ENCODE measurements at regions not wholly inside any gene's neighbourhood (a gene's known extent, or its start where the extent isn't known, plus 50 kb on each side); places are given as distances from the start of the nearest gene placed in this dataset.

GRCh38 chr1:29450591-29450990 is 214.3 kb downstream of the PTPRU start:
- Histone ChIP-seq H3K36me3 (ENCODE audit: insufficient read depth, insufficient read length, low read length) (no peaks in the 10 kb centered on the region), H3K4me3 (ENCODE audit: insufficient read length, low read depth) (no peak overlapping the region), H3K4me1 (ENCODE audit: insufficient read depth, insufficient read length) (peaks cover 20% of the 10 kb centered on the region), H3K9me3 (ENCODE audit: insufficient read depth, low read length) (no peaks in the 10 kb centered on the region), H3K9ac (ENCODE audit: insufficient read length, low read depth) (no peak overlapping the region), H3K27me3 (ENCODE audit: insufficient read depth, insufficient read length) (no peaks in the 10 kb centered on the region)
- no peak for DNase-seq (ENCODE audit: low read depth, low spot score)
- TF ChIP-seq SUZ12 (IDR thresholded peaks at IDR 0.05; ENCODE audit: extremely low read depth, insufficient read depth, insufficient read length) (no peak), ZNF274 (IDR thresholded peaks at IDR 0.05; ENCODE audit: low read depth, low read length) (no peak), YY1 (IDR thresholded peaks at IDR 0.05; ENCODE audit: insufficient read depth, insufficient read length) (no peak)

GRCh38 chr1:29448456-29449235 is 212.3 kb downstream of the PTPRU start:
- H3K27me3 ChIP-seq (ENCODE audit: insufficient read depth, insufficient read length) = no peaks in the 10 kb centered on the region
- no peaks in the 10 kb centered on the region for H3K36me3 ChIP-seq (ENCODE audit: insufficient read depth, insufficient read length, low read length)
- no peak overlapping the region for H3K9ac ChIP-seq (ENCODE audit: insufficient read length, low read depth)
- H3K4me1 ChIP-seq (ENCODE audit: insufficient read depth, insufficient read length) = peaks cover 30% of the 10 kb centered on the region
- DNase-seq (ENCODE audit: low read depth, low spot score) = no peak
- no peak for TF ChIP-seq SUZ12 (IDR thresholded peaks at IDR 0.05; ENCODE audit: extremely low read depth, insufficient read depth, insufficient read length)
- TF ChIP-seq ZNF274 (IDR thresholded peaks at IDR 0.05; ENCODE audit: low read depth, low read length) = no peak
- no peak for TF ChIP-seq YY1 (IDR thresholded peaks at IDR 0.05; ENCODE audit: insufficient read depth, insufficient read length)
- no peak overlapping the region for H3K4me3 ChIP-seq (ENCODE audit: insufficient read length, low read depth)
- H3K9me3 ChIP-seq (ENCODE audit: insufficient read depth, low read length) = no peaks in the 10 kb centered on the region

- no peaks in the 10 kb centered on the region for H3K9me3 ChIP-seq (ENCODE audit: insufficient read depth, low read length)
- no peak overlapping the region for H3K4me3 ChIP-seq (ENCODE audit: insufficient read length, low read depth)
- no peak overlapping the region for H3K9ac ChIP-seq (ENCODE audit: insufficient read length, low read depth)
- H3K4me1 ChIP-seq (ENCODE audit: insufficient read depth, insufficient read length) = peaks cover 24% of the 10 kb centered on the region
- DNase-seq (ENCODE audit: low read depth, low spot score) = no peak
- no peaks in the 10 kb centered on the region for H3K36me3 ChIP-seq (ENCODE audit: insufficient read depth, insufficient read length, low read length)
- no peak for TF ChIP-seq SUZ12 (IDR thresholded peaks at IDR 0.05; ENCODE audit: extremely low read depth, insufficient read depth, insufficient read length)
- no peak for TF ChIP-seq YY1 (IDR thresholded peaks at IDR 0.05; ENCODE audit: insufficient read depth, insufficient read length)
- no peak for TF ChIP-seq ZNF274 (IDR thresholded peaks at IDR 0.05; ENCODE audit: low read depth, low read length)
- H3K27me3 ChIP-seq (ENCODE audit: insufficient read depth, insufficient read length) = no peaks in the 10 kb centered on the region
Measured at GRCh38 chr1:29447368-29447767, 211.0 kb downstream of the PTPRU start.

- Histone ChIP-seq H3K9me3 (ENCODE audit: insufficient read depth, low read length) (no peaks in the 10 kb centered on the region), H3K4me1 (ENCODE audit: insufficient read depth, insufficient read length) (peaks cover 24% of the 10 kb centered on the region), H3K36me3 (ENCODE audit: insufficient read depth, insufficient read length, low read length) (no peaks in the 10 kb centered on the region), H3K4me3 (ENCODE audit: insufficient read length, low read depth) (no peak overlapping the region), H3K9ac (ENCODE audit: insufficient read length, low read depth) (no peak overlapping the region), H3K27me3 (ENCODE audit: insufficient read depth, insufficient read length) (no peaks in the 10 kb centered on the region)
- TF ChIP-seq YY1 (IDR thresholded peaks at IDR 0.05; ENCODE audit: insufficient read depth, insufficient read length) (no peak), SUZ12 (IDR thresholded peaks at IDR 0.05; ENCODE audit: extremely low read depth, insufficient read depth, insufficient read length) (no peak)
- DNase-seq (ENCODE audit: low read depth, low spot score) = no peak
Measured at GRCh38 chr1:29444782-29445729, 208.7 kb downstream of the PTPRU start.

DNA sequence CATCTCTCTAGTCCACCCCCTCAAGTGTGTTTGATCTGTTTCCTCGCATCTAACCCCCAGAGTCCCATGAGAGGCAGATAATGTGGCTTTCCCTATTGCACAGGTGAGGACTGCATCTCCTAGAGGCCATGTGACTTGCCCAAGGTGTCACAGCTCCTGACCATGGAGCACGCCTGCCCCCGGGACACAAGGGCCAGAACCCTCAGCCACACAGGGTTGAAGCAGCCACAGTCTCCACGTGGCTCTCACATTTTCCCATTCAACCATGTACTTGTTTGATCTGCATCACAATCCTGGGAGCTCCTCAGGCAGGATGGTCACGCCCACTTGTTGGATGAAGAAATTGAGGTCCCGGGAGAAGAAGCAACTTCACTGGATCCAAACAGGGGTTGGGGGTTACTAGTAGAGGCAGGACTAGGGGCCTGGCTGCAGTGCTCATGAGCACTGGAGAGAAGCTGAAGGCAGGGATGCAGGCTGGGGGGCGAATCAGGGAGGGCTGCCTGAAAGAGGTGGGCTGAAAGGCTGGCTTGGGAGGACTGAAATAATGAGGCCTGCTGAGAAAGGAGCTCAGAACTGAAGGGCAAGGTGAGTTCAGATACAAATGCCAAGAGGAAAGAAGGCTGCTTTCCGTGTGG is 207.9 kb downstream of the PTPRU start:
- DNase-seq (ENCODE audit: low read depth, low spot score) = peak; percentile 35
- TF ChIP-seq YY1 (IDR thresholded peaks at IDR 0.05; ENCODE audit: insufficient read depth, insufficient read length) (no peak), ZNF274 (IDR thresholded peaks at IDR 0.05; ENCODE audit: low read depth, low read length) (no peak), SUZ12 (IDR thresholded peaks at IDR 0.05; ENCODE audit: extremely low read depth, insufficient read depth, insufficient read length) (no peak)
- H3K4me3 ChIP-seq (ENCODE audit: insufficient read length, low read depth) = no peak overlapping the region

DNA sequence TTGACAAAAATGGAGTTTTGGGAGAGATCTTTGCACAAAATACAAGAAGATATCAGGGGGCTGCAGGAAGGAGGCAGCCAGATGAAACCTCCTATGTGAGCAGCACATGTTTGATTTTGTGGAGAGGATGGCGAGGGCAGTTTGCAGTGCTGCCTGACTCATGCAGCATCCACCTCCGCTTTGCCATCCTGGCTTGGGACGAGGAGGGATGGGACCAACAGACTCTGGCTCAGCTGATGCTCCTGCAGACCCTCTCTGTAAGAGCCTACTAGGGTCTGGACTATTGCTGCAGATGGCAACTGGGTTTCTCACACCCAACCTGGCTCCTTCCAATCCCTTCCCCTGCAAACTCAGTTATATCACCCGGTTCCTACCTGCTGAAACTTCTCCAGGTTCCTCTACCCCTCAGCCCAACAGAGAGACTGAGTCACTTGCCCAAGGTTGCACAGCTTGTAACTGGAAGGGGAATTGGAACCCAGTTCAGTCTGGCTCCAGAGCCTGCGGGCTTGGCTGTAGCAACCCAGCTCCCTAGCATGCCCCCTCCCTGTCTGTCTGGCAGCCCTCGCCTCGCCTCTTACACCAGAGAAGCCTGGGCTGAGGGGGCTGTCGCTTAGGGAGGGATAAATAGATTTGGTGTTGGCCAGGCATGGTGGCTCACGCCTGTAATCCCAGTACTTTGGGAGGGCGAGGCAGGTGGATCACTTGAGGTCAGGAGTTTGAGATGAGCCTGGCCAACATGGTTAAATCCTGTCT is 205.8 kb downstream of the PTPRU start:
- no peaks in the 10 kb centered on the region for H3K27me3 ChIP-seq (ENCODE audit: insufficient read depth, insufficient read length)
- H3K4me3 ChIP-seq (ENCODE audit: insufficient read length, low read depth) = no peak overlapping the region
- TF ChIP-seq YY1 (IDR thresholded peaks at IDR 0.05; ENCODE audit: insufficient read depth, insufficient read length) (no peak), SUZ12 (IDR thresholded peaks at IDR 0.05; ENCODE audit: extremely low read depth, insufficient read depth, insufficient read length) (no peak), ZNF274 (IDR thresholded peaks at IDR 0.05; ENCODE audit: low read depth, low read length) (no peak)
- H3K36me3 ChIP-seq (ENCODE audit: insufficient read depth, insufficient read length, low read length) = no peaks in the 10 kb centered on the region
- H3K9ac ChIP-seq (ENCODE audit: insufficient read length, low read depth) = peak overlapping the region; percentile 13
- no peaks in the 10 kb centered on the region for H3K9me3 ChIP-seq (ENCODE audit: insufficient read depth, low read length)
- H3K4me1 ChIP-seq (ENCODE audit: insufficient read depth, insufficient read length) = peaks cover 24% of the 10 kb centered on the region
- no peak for DNase-seq (ENCODE audit: low read depth, low spot score)

More for the DNA sequence above, 207.9 kb downstream of the PTPRU start:
- Histone ChIP-seq H3K9me3 (ENCODE audit: insufficient read depth, low read length) (no peaks in the 10 kb centered on the region), H3K9ac (ENCODE audit: insufficient read length, low read depth) (no peak overlapping the region), H3K4me1 (ENCODE audit: insufficient read depth, insufficient read length) (peaks cover 19% of the 10 kb centered on the region), H3K36me3 (ENCODE audit: insufficient read depth, insufficient read length, low read length) (no peaks in the 10 kb centered on the region), H3K27me3 (ENCODE audit: insufficient read depth, insufficient read length) (no peaks in the 10 kb centered on the region)

Measured in NT2/D1 (cell line).